GM18507 (cell line): ENCODE measurements at regions not wholly inside any gene's neighbourhood (a gene's known extent, or its start where the extent isn't known, plus 50 kb on each side); places are given as distances from the start of the nearest gene placed in this dataset.

ENCODE experiments used
- DNase-seq: peaks from one replicate; pipeline ENCODE4 v3.0.0; 2011; ENCODE audit warnings: low read depth; ENCODE audit not compliant: insufficient read length; ENCODE audit errors: extremely low spot score
- FAIRE-seq: peaks from 2 replicates; lab custom pipeline; 2011; peaks lifted over from hg19 to GRCh38; lab: Jason Lieb, UNC

- no peak for FAIRE-seq
- DNase-seq: no peak
Observed at GRCh38 chr21:17442165-17442564, 70.7 kb upstream of the CXADR start.

GRCh38 chr21:17444828-17445227 lies 68.0 kb upstream of the CXADR start:
- FAIRE-seq (no peak), DNase-seq (no peak)

GRCh38 chr21:17446737-17447136 lies 66.1 kb upstream of the CXADR start:
- no peak for DNase-seq
- FAIRE-seq: no peak

- FAIRE-seq (no peak), DNase-seq (no peak)
Observed at GRCh38 chr21:17449701-17450100, 63.1 kb upstream of the CXADR start.

- DNase-seq: no peak
- FAIRE-seq: no peak
Observed at GRCh38 chr21:17451364-17451891, 61.4 kb upstream of the CXADR start.

- DNase-seq (no peak), FAIRE-seq (no peak)
Observed at GRCh38 chr21:17454315-17455027, 58.4 kb upstream of the CXADR start.

GRCh38 chr21:17455028-17455353 lies 57.9 kb upstream of the CXADR start:
- DNase-seq (no peak), FAIRE-seq (no peak)

- DNase-seq: no peak
- no peak for FAIRE-seq
Observed at GRCh38 chr21:17455451-17455850, 57.4 kb upstream of the CXADR start.

- DNase-seq: no peak
- FAIRE-seq: no peak
Observed at GRCh38 chr21:17458279-17458678, 54.6 kb upstream of the CXADR start.

- no peak for DNase-seq
- no peak for FAIRE-seq
Observed at GRCh38 chr21:17460094-17460493, 52.7 kb upstream of the CXADR start.

GRCh38 chr21:17461014-17461413 lies 51.8 kb upstream of the CXADR start:
- DNase-seq (no peak), FAIRE-seq (no peak)

GRCh38 chr21:17461582-17461981 lies 51.3 kb upstream of the CXADR start:
- FAIRE-seq (no peak), DNase-seq (no peak)

GRCh38 chr21:17462276-17462981 lies 50.4 kb upstream of the CXADR start:
- no peak for FAIRE-seq

More at GRCh38 chr21:17462276-17462981, 50.4 kb upstream of the CXADR start:
- DNase-seq: no peak
